Naive B cell (primary cell): ENCODE measurements at regions not wholly inside any gene's neighbourhood (a gene's known extent, or its start where the extent isn't known, plus 50 kb on each side); places are given as distances from the start of the nearest gene placed in this dataset.
"Not testable (repeated sequence)": the region's sequence is repeated elsewhere in the genome, so short reads cannot be mapped to it uniquely, and the experiment has no call there.

Source experiments
- ATAC-seq, 2 donors: fragments of 150-1000 bp; cut with Tn5 transposase; 2 replicates each; pipeline ENCODE4 v1.10.0; 2021; ENCODE audit warnings: low read depth in 2 of 2, mild to moderate bottlenecking in 2 of 2, moderate library complexity in 2 of 2
- DNase-seq: peaks from one replicate; pipeline ENCODE4 v3.0.0; 2022
- H3K27ac Mint-ChIP-seq, 6 donors: one replicate each; pipeline ENCODE4 v1.8.0; 2020 to 2022; ENCODE audit warnings: mild to moderate bottlenecking in 6 of 6, mixed read lengths in 6 of 6, moderate library complexity in 5 of 6, inconsistent platforms in 2 of 6
- H3K27me3 Mint-ChIP-seq, 3 donors: one replicate each; pipeline ENCODE4 v1.8.0; 2021 to 2022; ENCODE audit warnings: mixed read lengths in 3 of 3, mild to moderate bottlenecking in 1 of 3
- H3K36me3 Mint-ChIP-seq, 2 donors: one replicate each; pipeline ENCODE4 v1.8.0; 2020 to 2022; ENCODE audit warnings: mixed read lengths in 2 of 2, inconsistent platforms in 1 of 2, mild to moderate bottlenecking in 1 of 2
- H3K4me1 Mint-ChIP-seq, 3 donors: one replicate each; pipeline ENCODE4 v1.8.0; 2020 to 2022; ENCODE audit warnings: mixed read lengths in 3 of 3, inconsistent platforms in 1 of 3, mild to moderate bottlenecking in 1 of 3, moderate library complexity in 1 of 3
- H3K4me3 Mint-ChIP-seq, 8 donors: one replicate each; pipeline ENCODE4 v1.8.0; 2020 to 2022; ENCODE audit warnings: mild to moderate bottlenecking in 8 of 8, mixed read lengths in 8 of 8, moderate library complexity in 8 of 8, inconsistent platforms in 2 of 8
- H3K9me3 Mint-ChIP-seq, 7 donors: one replicate each; pipeline ENCODE4 v1.8.0; 2020 to 2022; ENCODE audit warnings: mixed read lengths in 7 of 7, mild to moderate bottlenecking in 5 of 7, inconsistent platforms in 2 of 7, moderate library complexity in 1 of 7

DNA sequence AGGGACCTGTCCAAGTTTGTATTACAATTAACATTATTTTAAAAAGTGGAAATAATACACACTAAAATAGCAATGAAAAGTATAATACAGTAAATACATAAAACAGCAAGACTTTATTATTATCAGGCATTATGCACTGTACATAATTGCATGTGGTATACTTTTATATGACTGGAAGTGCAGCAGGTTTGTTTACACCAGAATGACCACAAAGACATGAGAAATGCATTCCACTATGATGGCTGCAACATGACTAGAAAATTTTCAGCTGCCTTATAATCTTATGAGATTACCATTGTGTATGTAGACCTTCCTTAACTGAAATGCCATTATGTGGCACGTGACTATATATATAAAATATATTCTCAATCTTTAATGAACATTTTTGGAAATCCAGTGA, 1699.6 kb downstream of the KCNT2 start:
- H3K27me3 Mint-ChIP-seq: no peaks in the 10 kb centered on the region
- ATAC-seq: no peak
- DNase-seq: no peak
- H3K36me3 Mint-ChIP-seq: no peaks in the 10 kb centered on the region
- no peak overlapping the region for H3K27ac Mint-ChIP-seq
- H3K4me1 Mint-ChIP-seq: no peaks in the 10 kb centered on the region
- no peak overlapping the region for H3K4me3 Mint-ChIP-seq
- peaks cover 0 to 2% (median 0%) of the 10 kb centered on the region in 7 donors for H3K9me3 Mint-ChIP-seq

DNA sequence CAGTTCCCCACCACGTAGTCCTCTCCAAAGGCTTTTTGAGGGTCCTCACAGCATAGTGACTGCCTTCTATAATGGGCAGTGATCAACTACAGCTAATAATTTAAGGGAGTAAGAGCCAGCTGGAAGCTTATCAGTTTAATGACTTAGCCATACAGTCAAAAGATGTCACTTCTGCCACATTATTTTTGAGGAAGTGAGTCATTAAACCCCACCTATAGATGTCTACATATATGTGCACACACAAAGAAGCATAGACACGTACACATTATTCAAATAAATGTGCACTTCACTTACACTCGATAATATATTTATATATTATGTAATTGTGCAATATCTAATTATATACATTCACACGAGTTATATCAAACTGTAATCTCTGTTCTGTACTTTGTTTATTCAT, 1704.7 kb downstream of the KCNT2 start:
- no peak for ATAC-seq
- Mint-ChIP-seq H3K4me1 (no peaks in the 10 kb centered on the region), H3K27me3 (no peaks in the 10 kb centered on the region), H3K27ac (no peak overlapping the region), H3K9me3 (peaks cover 0 to 4% (median 0%) of the 10 kb centered on the region in 7 donors), H3K36me3 (no peaks in the 10 kb centered on the region), H3K4me3 (no peak overlapping the region)
- DNase-seq: no peak

DNA sequence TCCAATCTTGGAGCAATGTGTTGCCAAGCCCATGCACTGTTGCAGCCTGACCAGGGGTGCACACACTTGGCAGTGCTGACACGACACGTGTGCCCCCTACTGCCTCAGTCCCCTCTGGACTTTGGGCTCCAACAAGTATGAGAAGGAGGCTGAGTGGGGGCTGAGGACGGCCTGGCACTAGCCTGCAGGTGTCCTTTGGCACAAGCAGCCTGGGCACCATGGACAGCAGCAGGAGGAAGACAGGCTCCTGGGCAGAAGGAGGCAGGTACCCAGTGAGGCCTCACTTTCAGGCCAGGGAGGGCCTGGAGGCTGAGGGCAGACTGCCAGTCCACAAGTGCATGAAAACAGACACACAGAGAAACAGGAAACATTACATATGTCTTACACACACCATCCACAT, 1702.9 kb upstream of the B3GALT2 start:
- Mint-ChIP-seq H3K4me1 (peaks cover 0 to 9% (median 8%) of the 10 kb centered on the region in 3 donors), H3K4me3 (no peak overlapping the region), H3K9me3 (peaks cover 0 to 11% (median 4%) of the 10 kb centered on the region in 7 donors), H3K36me3 (no peaks in the 10 kb centered on the region), H3K27me3 (no peaks in the 10 kb centered on the region), H3K27ac (peak overlapping the region in 3 of 6 donors; percentile 8 to 68 (median 17))
- no peak for ATAC-seq
- no peak for DNase-seq

DNA sequence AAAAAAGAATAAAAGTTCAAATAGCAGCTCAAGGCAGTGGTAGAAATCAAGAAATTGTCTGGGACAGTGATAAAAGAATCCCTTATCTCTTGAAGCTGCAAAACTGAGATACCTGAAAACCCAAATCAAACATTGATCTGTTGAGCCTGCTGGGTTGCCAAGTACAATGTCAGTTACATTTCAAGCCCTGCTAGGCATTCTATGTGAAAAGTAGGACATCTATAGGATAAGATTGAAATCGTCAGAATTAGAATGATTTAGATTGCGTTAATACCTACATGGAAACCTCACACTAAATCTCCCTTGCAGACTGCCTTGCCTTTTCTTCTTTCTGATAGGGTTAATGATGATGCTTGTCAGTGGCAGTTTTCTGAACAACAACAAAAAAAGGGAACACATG, 1684.4 kb upstream of the B3GALT2 start:
- no peaks in the 10 kb centered on the region for H3K27me3 Mint-ChIP-seq
- peaks cover 0 to 14% (median 3%) of the 10 kb centered on the region in 7 donors for H3K9me3 Mint-ChIP-seq
- peaks cover 0 to 4% of the 10 kb centered on the region in 2 donors for H3K36me3 Mint-ChIP-seq
- ATAC-seq: peak in 1 of 2 donors; percentile 23
- no peak overlapping the region for H3K4me3 Mint-ChIP-seq
- no peak overlapping the region for H3K27ac Mint-ChIP-seq
- no peak for DNase-seq
- peaks cover 16 to 31% (median 18%) of the 10 kb centered on the region in 3 donors for H3K4me1 Mint-ChIP-seq

DNA sequence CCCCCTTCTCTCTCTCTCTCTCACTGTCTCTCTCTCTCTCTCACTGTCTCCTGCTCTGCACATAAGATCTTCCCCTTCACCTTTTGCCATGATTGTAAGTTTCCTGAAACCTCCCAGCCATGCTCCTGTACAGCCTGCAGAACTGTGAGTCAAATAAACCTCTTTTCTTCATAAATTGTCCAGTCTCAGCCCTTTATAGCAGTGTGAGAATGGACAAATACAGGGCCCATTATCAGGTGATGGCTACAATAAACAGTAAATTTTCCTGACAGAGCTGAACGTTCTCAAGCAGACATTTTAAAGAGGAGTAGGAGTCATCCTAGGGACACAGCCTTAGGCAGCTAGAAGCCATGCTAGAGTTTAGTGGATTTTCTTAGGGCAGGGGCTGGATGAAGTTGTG, 1679.7 kb upstream of the B3GALT2 start:
- Mint-ChIP-seq H3K27me3 (no peaks in the 10 kb centered on the region), H3K27ac (peak overlapping the region in 4 of 6 donors; percentile 0 to 72 (median 60)), H3K9me3 (peaks cover 0 to 14% (median 4%) of the 10 kb centered on the region in 7 donors), H3K36me3 (peaks cover 0 to 4% of the 10 kb centered on the region in 2 donors), H3K4me3 (peak overlapping the region in 4 of 8 donors; percentile 12 to 48 (median 32)), H3K4me1 (peaks cover 18 to 31% (median 19%) of the 10 kb centered on the region in 3 donors)
- no peak for ATAC-seq
- DNase-seq: no peak

DNA sequence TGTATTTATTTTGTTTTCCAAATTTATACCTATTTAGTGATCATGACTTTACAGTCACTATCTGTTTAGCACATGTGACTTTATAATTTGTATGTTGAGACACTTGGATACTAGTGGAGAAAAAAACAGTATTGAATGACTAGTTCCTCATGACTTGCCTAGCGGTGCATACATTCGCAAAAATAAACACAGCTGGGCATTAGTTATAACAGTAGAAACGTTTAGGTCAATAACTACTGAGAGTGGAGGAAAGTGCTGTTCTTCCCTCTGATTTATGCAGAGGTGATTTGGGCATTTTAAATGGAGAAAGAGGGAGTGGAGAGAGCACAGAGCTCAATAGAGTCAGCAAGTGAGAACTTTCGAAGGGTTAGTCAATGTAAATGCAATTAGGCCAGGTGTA, 1679.0 kb upstream of the B3GALT2 start:
- DNase-seq (no peak), ATAC-seq (peak; percentile 34 to 52)
- Mint-ChIP-seq H3K4me1 (peaks cover 15 to 24% (median 15%) of the 10 kb centered on the region in 3 donors), H3K4me3 (peak overlapping the region in 3 of 8 donors; percentile 2 to 58 (median 25)), H3K36me3 (peaks cover 0 to 4% of the 10 kb centered on the region in 2 donors), H3K9me3 (peaks cover 0 to 18% (median 9%) of the 10 kb centered on the region in 7 donors), H3K27ac (peak overlapping the region in 3 of 6 donors; percentile 0 to 84 (median 16)), H3K27me3 (no peaks in the 10 kb centered on the region)

DNA sequence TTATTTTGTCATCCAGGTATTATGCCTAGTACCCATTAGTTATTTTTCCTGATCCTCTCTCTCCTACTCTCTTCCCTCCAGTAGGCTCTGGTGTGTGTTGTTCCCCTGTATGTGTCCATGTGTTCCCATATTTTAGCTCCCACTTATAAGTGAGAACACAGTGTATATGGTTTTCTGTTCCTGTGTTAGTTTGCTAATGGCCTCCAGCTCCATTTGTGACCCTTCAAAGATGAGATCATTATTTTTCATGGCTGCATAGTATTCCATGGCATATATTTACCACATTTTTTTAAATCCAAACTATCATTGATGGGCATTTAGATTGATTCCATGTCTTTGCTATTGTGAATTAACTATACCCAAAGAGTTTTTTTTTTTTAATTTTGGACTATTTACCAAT, 1675.7 kb upstream of the B3GALT2 start:
- ATAC-seq (no peak), DNase-seq (no peak)
- no peak overlapping the region for H3K4me3 Mint-ChIP-seq
- H3K27ac Mint-ChIP-seq: no peak overlapping the region
- peaks cover 11 to 16% (median 15%) of the 10 kb centered on the region in 3 donors for H3K4me1 Mint-ChIP-seq
- H3K9me3 Mint-ChIP-seq: peaks cover 0 to 25% (median 17%) of the 10 kb centered on the region in 7 donors
- no peaks in the 10 kb centered on the region for H3K27me3 Mint-ChIP-seq
- peaks cover 0 to 4% of the 10 kb centered on the region in 2 donors for H3K36me3 Mint-ChIP-seq

DNA sequence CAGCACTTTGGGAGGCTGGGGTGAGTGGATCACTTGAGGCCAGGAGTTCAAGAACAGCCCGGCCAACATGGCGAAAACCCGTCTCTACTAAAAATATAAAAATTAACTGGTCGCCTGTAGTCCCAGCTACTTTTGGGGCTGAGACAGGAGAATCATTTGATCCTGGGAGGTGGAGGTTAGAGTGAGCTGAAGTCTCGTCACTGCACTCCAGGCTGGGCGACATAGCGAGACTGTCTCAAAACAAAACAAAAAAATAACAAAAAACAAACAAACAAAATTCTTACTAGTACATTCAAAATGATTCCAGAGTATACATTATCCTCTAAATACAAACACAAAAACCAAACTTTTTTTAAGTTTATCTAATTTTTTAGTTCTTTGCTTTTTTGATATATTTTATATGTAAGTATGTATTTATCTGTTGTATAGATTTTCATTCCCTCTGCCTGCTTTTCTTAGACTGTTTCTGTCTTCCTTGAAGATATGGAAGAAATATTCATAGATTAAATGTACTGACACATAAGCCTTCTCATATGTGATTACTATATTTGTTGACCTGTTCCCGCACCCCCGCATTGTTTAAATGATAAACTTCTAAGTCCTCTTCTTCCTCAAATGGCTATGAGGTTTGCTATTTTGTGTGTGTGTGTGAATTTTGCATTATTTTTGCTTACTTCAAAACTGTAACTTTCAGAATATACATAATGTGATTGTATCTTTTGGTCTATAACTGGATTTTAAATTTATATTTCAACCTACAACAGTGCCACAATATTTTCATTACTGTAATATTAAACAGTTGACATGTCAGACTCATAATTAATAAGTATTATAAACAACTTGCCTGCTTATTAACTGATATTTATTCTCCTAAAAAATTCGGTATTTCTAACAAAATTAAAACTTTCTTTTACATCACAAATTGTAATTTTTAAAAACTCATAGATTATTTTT, 1674.1 kb upstream of the B3GALT2 start:
- no peak for DNase-seq

DNA sequence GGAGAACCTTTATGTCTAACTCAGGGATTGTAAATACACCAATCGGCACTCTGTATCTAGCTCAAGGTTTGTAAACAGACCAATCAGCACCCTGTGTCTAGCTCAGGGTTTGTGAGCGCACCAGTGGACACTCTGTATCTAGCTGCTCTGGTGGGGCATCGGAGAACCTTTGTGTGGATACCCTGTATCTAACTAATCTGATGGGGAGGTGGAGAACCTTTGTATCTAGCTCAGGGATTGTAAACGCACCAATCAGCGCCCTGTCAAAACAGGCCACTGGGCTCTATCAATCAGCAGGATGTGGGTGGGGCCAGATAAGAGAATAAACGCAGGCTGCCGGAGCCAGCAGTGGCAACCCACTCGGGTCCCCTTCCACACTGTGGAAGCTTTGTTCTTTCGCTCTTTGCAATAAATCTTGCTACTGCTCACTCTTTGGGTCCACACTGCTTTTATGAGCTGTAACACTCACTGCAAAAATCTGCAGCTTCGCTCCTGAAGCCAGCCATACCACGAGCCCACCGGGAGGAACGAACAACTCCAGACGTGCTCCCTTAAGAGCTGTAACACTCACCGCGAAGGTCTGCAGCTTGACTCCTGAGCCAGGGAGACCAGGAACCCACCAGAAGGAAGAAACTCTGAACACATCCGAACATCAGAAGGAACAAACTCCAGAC, 1673.2 kb upstream of the B3GALT2 start:
- not testable (repeated sequence) for H3K27ac Mint-ChIP-seq, H3K4me3 Mint-ChIP-seq
- H3K9me3 Mint-ChIP-seq: peaks cover 0 to 21% (median 11%) of the 10 kb centered on the region in 7 donors

More for the DNA sequence above, 1674.1 kb upstream of the B3GALT2 start:
- no peaks in the 10 kb centered on the region for H3K27me3 Mint-ChIP-seq
- peak overlapping the region in 1 of 6 donors; percentile 7 for H3K27ac Mint-ChIP-seq
- H3K36me3 Mint-ChIP-seq: no peaks in the 10 kb centered on the region
- no peak for ATAC-seq
- H3K9me3 Mint-ChIP-seq: peaks cover 0 to 21% (median 11%) of the 10 kb centered on the region in 7 donors
- H3K4me1 Mint-ChIP-seq: peaks cover 2 to 4% (median 3%) of the 10 kb centered on the region in 3 donors
- no peak overlapping the region for H3K4me3 Mint-ChIP-seq

DNA sequence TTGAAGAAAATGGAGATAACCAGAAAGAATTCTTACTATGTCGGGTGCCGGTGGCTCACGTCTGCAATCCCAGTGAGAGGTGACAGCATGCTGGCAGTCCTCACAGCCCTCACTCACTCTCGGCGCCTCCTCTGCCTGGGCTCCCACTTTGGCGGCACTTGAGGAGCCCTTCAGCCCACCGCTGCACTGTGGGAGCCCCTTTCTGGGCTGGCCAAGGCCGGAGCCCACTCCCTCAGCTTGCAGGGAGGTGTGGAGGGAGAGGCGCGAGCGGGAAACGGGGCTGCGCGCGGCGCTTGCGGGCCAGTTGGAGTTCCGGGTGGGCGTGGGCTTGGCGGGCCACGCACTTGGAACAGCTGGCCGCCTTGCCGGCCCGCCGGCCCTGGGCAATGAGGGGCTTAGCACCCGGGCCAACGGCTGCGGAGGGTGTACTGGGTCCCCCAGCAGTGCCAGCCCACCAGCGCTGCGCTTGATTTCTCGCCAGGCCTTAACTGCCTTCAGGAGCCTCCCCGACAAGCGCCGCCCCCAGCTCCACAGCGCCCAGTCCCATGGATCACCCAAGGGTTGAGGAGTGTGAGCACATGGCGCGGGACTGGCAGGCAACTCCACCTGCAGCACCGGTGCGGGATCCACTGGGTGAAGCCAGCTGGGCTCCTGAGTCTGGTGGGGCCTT, 1672.5 kb upstream of the B3GALT2 start:
- H3K27me3 Mint-ChIP-seq, ATAC-seq, H3K4me1 Mint-ChIP-seq, H3K4me3 Mint-ChIP-seq, DNase-seq, H3K36me3 Mint-ChIP-seq: not testable (repeated sequence)
- Mint-ChIP-seq H3K9me3 (peaks cover 0 to 21% (median 11%) of the 10 kb centered on the region in 7 donors), H3K27ac (peak overlapping the region in 1 of 6 donors; percentile 70)

More for the DNA sequence above, 1673.2 kb upstream of the B3GALT2 start:
- H3K36me3 Mint-ChIP-seq, H3K27me3 Mint-ChIP-seq, DNase-seq, ATAC-seq, H3K4me1 Mint-ChIP-seq: not testable (repeated sequence)

DNA sequence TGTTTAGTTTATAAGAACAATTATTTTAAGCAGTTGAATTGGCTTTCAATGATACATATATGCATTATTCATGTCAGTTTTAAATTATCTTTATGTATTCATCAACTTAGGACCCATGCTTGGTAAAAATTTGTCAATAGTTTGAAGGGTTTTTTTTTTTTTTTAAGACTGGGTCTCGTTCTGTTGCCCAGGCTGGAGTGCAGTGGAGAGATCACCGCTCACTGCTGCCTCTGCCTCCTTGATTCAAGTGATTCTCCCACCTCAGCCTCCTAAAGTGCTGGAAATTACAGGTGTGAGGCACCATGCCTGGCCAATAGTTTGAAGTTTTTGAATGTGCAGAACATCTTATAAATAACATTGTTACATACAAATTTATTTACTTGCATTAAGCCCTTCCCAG, 1671.0 kb upstream of the B3GALT2 start:
- no peak for ATAC-seq
- Mint-ChIP-seq H3K27ac (no peak overlapping the region), H3K27me3 (no peaks in the 10 kb centered on the region), H3K4me1 (peaks cover 0 to 5% (median 2%) of the 10 kb centered on the region in 3 donors), H3K36me3 (no peaks in the 10 kb centered on the region), H3K9me3 (peaks cover 0 to 21% (median 11%) of the 10 kb centered on the region in 7 donors), H3K4me3 (no peak overlapping the region)
- no peak for DNase-seq

DNA sequence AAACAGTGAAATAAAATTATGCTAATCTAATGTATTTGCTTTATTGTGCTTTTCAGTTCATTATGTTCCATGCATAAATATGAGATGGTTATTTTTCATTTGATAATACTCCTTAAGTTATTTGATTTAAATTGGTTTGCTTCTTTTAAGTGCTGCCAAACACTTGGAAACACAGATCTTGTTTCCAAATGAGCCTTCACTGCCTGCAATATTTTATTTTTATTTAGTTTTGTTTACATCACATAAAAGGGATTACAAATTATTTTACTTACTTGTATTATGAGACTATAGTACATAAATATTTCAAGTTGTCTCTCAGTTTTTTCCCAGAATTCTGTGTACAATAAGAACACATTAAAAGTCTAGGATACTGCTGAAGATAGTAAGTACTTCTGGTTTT, 1662.4 kb upstream of the B3GALT2 start:
- Mint-ChIP-seq H3K4me1 (peaks cover 9 to 18% (median 11%) of the 10 kb centered on the region in 3 donors), H3K4me3 (no peak overlapping the region), H3K27me3 (no peaks in the 10 kb centered on the region), H3K36me3 (no peaks in the 10 kb centered on the region), H3K9me3 (peaks cover 0 to 5% (median 0%) of the 10 kb centered on the region in 7 donors), H3K27ac (no peak overlapping the region)
- ATAC-seq (no peak), DNase-seq (no peak)

DNA sequence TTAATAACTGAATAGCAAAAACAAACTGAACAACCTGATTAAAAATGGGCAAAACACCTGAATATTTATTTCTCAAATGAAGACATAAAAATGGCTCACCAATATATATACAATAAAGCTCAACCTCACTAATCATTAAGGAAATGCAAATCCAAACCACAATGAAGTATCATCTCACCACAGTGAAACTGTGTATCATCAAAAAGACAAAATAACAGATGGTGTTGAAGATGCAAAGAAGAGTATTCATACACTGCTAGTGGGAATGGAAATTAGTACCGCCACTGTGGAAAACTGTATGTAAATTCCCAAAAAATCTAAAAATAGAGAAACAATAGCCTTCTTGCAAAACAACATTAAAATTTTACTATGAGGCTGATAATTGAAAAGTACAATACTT, 1660.1 kb upstream of the B3GALT2 start:
- no peaks in the 10 kb centered on the region for H3K36me3 Mint-ChIP-seq
- H3K27me3 Mint-ChIP-seq: no peaks in the 10 kb centered on the region
- peaks cover 0 to 6% (median 1%) of the 10 kb centered on the region in 7 donors for H3K9me3 Mint-ChIP-seq
- H3K27ac Mint-ChIP-seq: no peak overlapping the region
- peak overlapping the region in 1 of 8 donors; percentile 25 for H3K4me3 Mint-ChIP-seq
- DNase-seq: no peak
- peaks cover 9 to 18% (median 11%) of the 10 kb centered on the region in 3 donors for H3K4me1 Mint-ChIP-seq
- ATAC-seq: no peak
